ENCODE measurements at regions not wholly inside any gene's neighbourhood (a gene's known extent, or its start where the extent isn't known, plus 50 kb on each side); places are given as distances from the start of the nearest gene placed in this dataset.

DNA sequence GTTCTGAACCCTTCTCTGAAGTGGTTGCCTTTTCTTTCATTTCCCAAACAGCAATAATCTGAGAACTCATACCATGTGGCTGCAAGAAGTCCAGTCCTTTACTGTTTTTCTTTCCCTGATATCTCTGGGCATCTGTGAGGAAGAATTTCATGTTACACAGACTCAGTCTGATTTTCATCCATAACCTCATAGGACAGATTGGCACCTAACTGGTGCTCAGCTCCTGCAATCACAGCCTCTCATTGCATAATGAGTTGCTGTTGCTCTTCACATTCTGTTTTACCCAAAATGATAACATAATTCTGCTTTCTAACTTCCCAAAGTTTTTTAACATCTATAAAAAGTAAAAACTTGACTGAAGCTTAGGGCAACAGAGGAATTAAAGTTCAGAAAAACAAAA lies 472.2 kb upstream of the PBX1 start:
- Mint-ChIP-seq H3K27me3 (ENCODE audit: low read depth) (peaks cover 9% of the 10 kb centered on the region), H3K27ac (ENCODE audit: unreplicated experiment) (no peak overlapping the region), H3K36me3 (ENCODE audit: low read depth) (no peaks in the 10 kb centered on the region), H3K4me3 (ENCODE audit: unreplicated experiment) (no peak overlapping the region), H3K9me3 (ENCODE audit: low read depth) (no peaks in the 10 kb centered on the region), H3K4me1 (ENCODE audit: low read depth) (no peaks in the 10 kb centered on the region)
- no peak for DNase-seq (ENCODE audit: low spot score)
- TF ChIP-seq, protein P1, sequence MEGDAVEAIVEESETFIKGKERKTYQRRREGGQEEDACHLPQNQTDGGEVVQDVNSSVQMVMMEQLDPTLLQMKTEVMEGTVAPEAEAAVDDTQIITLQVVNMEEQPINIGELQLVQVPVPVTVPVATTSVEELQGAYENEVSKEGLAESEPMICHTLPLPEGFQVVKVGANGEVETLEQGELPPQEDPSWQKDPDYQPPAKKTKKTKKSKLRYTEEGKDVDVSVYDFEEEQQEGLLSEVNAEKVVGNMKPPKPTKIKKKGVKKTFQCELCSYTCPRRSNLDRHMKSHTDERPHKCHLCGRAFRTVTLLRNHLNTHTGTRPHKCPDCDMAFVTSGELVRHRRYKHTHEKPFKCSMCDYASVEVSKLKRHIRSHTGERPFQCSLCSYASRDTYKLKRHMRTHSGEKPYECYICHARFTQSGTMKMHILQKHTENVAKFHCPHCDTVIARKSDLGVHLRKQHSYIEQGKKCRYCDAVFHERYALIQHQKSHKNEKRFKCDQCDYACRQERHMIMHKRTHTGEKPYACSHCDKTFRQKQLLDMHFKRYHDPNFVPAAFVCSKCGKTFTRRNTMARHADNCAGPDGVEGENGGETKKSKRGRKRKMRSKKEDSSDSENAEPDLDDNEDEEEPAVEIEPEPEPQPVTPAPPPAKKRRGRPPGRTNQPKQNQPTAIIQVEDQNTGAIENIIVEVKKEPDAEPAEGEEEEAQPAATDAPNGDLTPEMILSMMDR (IDR thresholded peaks at IDR 0.05): no peak

DNA sequence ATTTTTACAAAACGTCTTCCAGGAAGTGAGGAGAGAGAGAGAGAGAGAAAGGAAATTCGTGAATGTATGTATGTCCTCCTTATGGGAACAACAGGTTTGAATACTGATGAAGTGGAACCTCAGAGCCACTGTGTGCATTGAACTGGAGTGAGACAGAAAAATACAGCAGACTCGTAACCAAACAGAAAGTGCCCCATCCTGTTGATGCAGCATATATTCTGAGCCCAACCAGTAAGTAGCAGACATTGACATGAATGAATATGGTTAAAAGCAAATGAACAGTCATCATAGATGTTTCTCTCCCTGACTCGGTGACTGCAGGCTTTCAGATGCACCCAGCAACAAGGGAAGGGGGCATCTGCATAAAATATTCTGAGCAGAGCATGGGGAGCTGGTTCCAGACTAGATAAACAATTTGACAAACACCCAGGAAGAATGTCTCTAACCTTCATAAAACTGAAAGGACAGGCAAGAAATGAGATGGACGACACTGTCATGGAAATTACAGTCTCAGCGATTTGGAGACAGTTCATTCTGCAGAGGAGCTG lies 471.0 kb upstream of the PBX1 start:
- no peaks in the 10 kb centered on the region for H3K9me3 Mint-ChIP-seq (ENCODE audit: low read depth)
- no peaks in the 10 kb centered on the region for H3K36me3 Mint-ChIP-seq (ENCODE audit: low read depth)
- H3K27me3 Mint-ChIP-seq (ENCODE audit: low read depth): peaks cover 9% of the 10 kb centered on the region
- DNase-seq (ENCODE audit: low spot score): no peak
- TF ChIP-seq, protein P1 (IDR thresholded peaks at IDR 0.05): no peak
- H3K4me1 Mint-ChIP-seq (ENCODE audit: low read depth): no peaks in the 10 kb centered on the region
- no peak overlapping the region for H3K4me3 Mint-ChIP-seq (ENCODE audit: unreplicated experiment)
- no peak overlapping the region for H3K27ac Mint-ChIP-seq (ENCODE audit: unreplicated experiment)

DNA sequence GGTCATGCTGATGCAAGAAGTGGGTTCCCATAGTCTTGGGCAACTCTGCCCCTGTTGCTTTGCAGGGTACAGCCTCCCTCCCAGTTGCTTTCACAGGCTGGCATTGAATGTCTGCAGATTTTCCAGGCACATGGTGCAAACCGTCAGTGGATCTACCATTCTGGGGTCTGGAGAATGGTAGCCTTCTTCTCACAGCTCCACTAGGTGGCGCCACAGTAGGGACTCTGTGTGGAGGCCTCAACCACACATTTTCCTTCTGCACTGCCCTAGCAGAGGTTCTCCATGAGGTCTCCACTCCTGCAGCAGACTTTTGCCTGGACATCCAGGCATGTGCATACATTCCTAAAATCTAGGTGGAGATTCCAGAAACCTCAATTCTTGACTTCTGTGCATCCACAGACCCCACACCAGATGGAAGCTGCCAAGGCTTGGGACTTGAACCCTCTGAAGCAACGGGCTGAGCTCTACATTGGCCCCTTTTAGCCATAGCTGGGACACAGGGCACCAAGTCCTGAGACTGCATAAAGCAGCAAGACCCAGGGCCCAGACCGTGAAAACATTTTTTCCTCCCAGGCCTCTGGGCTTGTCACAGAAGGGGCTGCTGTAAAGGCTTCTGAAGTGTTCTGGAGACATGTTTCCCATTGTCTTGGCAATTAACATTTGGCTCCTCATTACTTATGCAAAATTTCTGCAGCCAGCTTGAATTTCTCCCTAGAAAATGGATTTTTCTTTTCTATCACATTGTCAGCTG lies 466.2 kb upstream of the PBX1 start:
- Mint-ChIP-seq H3K27me3 (ENCODE audit: low read depth) (peaks cover 7% of the 10 kb centered on the region), H3K27ac (ENCODE audit: unreplicated experiment) (no peak overlapping the region), H3K36me3 (ENCODE audit: low read depth) (no peaks in the 10 kb centered on the region), H3K4me1 (ENCODE audit: low read depth) (no peaks in the 10 kb centered on the region), H3K9me3 (ENCODE audit: low read depth) (peaks cover 5% of the 10 kb centered on the region), H3K4me3 (ENCODE audit: unreplicated experiment) (no peak overlapping the region)
- DNase-seq (ENCODE audit: low spot score): no peak
- TF ChIP-seq, protein P1 (IDR thresholded peaks at IDR 0.05): peak; percentile 48

DNA sequence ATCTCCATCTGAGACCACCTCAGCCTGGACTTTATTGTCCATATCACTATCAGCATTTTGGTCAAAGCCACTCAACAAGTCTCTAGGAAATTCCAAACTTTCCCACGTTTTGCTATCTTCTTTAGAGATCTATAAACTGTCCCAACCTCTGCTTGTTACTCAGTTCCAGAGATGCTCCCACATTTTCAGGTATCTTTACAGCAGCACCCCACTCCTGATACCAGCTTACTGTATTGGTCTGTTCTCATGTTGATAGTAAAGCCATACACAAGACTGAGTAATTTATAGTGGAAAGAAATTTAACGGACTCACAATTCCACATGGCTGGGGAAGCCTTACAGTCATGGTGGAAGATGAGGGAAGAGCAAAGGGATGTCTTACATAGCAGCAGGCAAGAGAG lies 465.4 kb upstream of the PBX1 start:
- Mint-ChIP-seq H3K27ac (ENCODE audit: unreplicated experiment) (no peak overlapping the region), H3K9me3 (ENCODE audit: low read depth) (peaks cover 5% of the 10 kb centered on the region), H3K4me3 (ENCODE audit: unreplicated experiment) (no peak overlapping the region), H3K4me1 (ENCODE audit: low read depth) (no peaks in the 10 kb centered on the region), H3K27me3 (ENCODE audit: low read depth) (peaks cover 2% of the 10 kb centered on the region), H3K36me3 (ENCODE audit: low read depth) (no peaks in the 10 kb centered on the region)
- no peak for DNase-seq (ENCODE audit: low spot score)
- TF ChIP-seq, protein P1 (IDR thresholded peaks at IDR 0.05): no peak

DNA sequence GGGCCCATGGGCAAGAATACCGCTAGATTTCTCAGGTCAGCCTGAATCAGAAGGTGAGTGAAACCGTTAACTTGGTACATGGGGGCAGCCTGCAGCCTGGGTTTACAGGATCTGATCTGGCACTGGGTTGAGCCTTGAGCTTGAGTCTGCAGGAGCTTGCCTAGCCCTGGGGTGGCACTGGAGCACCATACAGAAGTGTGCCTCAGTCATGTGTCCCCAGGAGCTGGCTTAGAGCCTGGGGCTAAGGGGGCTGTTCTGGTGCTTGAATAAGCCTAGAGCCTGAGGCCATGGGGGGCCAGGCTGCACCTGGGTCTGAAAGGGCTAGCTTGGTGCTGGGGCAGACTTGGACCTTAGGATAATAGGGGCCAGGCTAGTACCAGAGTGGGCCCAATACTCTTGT lies 457.2 kb upstream of the PBX1 start:
- Mint-ChIP-seq H3K36me3 (ENCODE audit: low read depth) (no peaks in the 10 kb centered on the region), H3K27ac (ENCODE audit: unreplicated experiment) (no peak overlapping the region), H3K4me3 (ENCODE audit: unreplicated experiment) (no peak overlapping the region), H3K4me1 (ENCODE audit: low read depth) (no peaks in the 10 kb centered on the region), H3K27me3 (ENCODE audit: low read depth) (peaks cover 7% of the 10 kb centered on the region), H3K9me3 (ENCODE audit: low read depth) (no peaks in the 10 kb centered on the region)
- DNase-seq (ENCODE audit: low spot score): no peak
- TF ChIP-seq, protein P1 (IDR thresholded peaks at IDR 0.05): no peak
